RWPE2 (cell line): ENCODE measurements at regions not wholly inside any gene's neighbourhood (a gene's known extent, or its start where the extent isn't known, plus 50 kb on each side); places are given as distances from the start of the nearest gene placed in this dataset.

Source experiments
- ATAC-seq: fragments of 200-7000 bp; cut with Tn5 transposase; 3 replicates; pipeline ENCODE4 v1.9.1; 2021; ENCODE audit warnings: low read depth
- DNase-seq: peaks from one replicate; pipeline ENCODE4 v3.0.0-alpha.2; 2020; ENCODE audit warnings: low spot score
- H3K27ac ChIP-seq: fragments of 450-650 bp; 2 replicates; pipeline ENCODE4 v1.5.1; 2017; ENCODE audit warnings: mild to moderate bottlenecking; ENCODE audit not compliant: poor library complexity, severe bottlenecking
- H3K27me3 ChIP-seq: fragments of 250-450 bp; sonication (Bioruptor Pico); 2 replicates; pipeline ENCODE4 v1.5.1; 2021; ENCODE audit warnings: mild to moderate bottlenecking, moderate library complexity; ENCODE audit not compliant: insufficient read depth, poor library complexity, severe bottlenecking
- H3K36me3 ChIP-seq: fragments of 250-450 bp; sonication (Bioruptor Pico); 2 replicates; pipeline ENCODE4 v1.5.1; 2020; ENCODE audit warnings: low read depth, mild to moderate bottlenecking, moderate library complexity
- H3K4me1 ChIP-seq: fragments of 250-450 bp; sonication (Bioruptor Pico); 2 replicates; pipeline ENCODE4 v1.5.1; 2021; ENCODE audit warnings: mild to moderate bottlenecking, moderate library complexity; ENCODE audit not compliant: insufficient read depth, poor library complexity, severe bottlenecking
- H3K4me3 ChIP-seq: fragments of 250-450 bp; sonication (Bioruptor Pico); 2 replicates; pipeline ENCODE4 v1.5.1; 2021; ENCODE audit warnings: mild to moderate bottlenecking, moderate library complexity; ENCODE audit not compliant: severe bottlenecking
- H3K9me3 ChIP-seq: fragments of 250-450 bp; sonication (Bioruptor Pico); 2 replicates; pipeline ENCODE4 v1.5.1; 2021; ENCODE audit warnings: mild to moderate bottlenecking, moderate library complexity; ENCODE audit not compliant: severe bottlenecking
- TF ChIP-seq, protein P1 (sequence below): fragments of 450-650 bp; IDR thresholded peaks from one replicate; pipeline ENCODE4 v1.5.1; 2017; ENCODE audit warnings: mild to moderate bottlenecking, moderate library complexity; ENCODE audit not compliant: poor library complexity, severe bottlenecking

- TF ChIP-seq, protein P1, sequence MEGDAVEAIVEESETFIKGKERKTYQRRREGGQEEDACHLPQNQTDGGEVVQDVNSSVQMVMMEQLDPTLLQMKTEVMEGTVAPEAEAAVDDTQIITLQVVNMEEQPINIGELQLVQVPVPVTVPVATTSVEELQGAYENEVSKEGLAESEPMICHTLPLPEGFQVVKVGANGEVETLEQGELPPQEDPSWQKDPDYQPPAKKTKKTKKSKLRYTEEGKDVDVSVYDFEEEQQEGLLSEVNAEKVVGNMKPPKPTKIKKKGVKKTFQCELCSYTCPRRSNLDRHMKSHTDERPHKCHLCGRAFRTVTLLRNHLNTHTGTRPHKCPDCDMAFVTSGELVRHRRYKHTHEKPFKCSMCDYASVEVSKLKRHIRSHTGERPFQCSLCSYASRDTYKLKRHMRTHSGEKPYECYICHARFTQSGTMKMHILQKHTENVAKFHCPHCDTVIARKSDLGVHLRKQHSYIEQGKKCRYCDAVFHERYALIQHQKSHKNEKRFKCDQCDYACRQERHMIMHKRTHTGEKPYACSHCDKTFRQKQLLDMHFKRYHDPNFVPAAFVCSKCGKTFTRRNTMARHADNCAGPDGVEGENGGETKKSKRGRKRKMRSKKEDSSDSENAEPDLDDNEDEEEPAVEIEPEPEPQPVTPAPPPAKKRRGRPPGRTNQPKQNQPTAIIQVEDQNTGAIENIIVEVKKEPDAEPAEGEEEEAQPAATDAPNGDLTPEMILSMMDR: no peak
- H3K4me1 ChIP-seq: no peaks in the 10 kb centered on the region
- peaks cover 18% of the 10 kb centered on the region for H3K36me3 ChIP-seq
- H3K27me3 ChIP-seq: no peaks in the 10 kb centered on the region
- no peaks in the 10 kb centered on the region for H3K9me3 ChIP-seq
- DNase-seq (no peak), ATAC-seq (no peak)
- no peak overlapping the region for H3K27ac ChIP-seq
- H3K4me3 ChIP-seq: no peak overlapping the region
These were observed 240.9 kb downstream of the HAUS1 start for GRCh38 chr18:46345181-46345465.

DNA sequence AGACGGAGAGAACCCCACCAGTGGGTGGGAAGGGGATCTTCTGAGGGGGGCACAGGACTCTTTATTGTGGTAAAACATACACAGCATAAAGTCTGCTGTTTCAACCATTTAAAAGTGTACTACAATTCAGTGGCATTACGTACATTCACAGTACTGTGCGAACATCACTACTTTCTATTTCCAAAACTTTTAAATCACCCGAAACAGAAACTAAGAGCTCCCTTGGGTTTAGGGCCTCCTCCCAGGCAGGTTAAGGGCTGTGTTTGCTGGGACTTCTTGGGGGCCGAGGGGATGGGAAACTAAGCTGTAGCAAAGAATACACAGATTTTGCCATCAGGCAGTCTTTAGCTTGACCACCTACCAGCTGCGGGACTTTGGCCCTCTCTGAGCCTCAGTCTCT lies 242.0 kb downstream of the HAUS1 start:
- Histone ChIP-seq H3K36me3 (peaks cover 17% of the 10 kb centered on the region), H3K4me3 (no peak overlapping the region), H3K9me3 (no peaks in the 10 kb centered on the region), H3K4me1 (no peaks in the 10 kb centered on the region), H3K27me3 (no peaks in the 10 kb centered on the region), H3K27ac (no peak overlapping the region)
- TF ChIP-seq, protein P1: no peak
- no peak for DNase-seq
- no peak for ATAC-seq

DNA sequence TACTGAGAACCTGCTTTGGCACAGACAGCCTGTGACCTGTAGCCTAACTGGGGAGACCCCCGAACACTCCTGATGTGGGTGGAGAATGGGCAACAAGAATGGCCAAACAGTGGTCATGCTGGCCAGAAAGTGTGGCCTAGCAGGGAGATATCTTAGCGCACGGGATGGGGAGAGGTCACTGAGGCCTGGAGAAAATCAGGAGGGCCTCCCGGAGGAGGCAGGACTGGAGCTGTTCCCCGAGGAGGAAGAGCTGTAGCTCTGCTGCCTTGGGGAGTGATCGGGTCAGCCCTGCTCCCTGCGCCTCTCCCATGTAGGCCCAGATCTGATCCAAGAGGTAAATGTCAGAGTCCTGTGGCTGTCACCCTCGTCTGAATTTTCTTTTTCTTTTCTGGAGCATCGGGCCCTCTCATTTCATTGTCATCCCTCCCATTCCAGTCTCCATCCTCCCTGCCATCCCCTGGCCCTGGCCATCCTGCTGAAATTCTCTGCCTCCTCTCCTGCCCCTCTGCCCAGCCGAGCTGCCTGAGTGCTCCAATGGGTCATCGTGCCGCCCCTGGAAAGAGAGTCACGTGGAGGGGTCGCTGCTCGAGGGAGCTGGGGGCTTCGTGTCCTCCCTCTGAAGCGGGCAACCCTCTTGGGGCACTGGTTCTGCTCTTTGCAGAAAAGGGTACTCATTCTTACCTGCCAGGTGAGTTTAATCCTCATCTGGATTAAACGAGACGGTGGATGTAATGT lies 242.9 kb downstream of the HAUS1 start:
- Histone ChIP-seq H3K4me1 (no peaks in the 10 kb centered on the region), H3K36me3 (peaks cover 17% of the 10 kb centered on the region), H3K9me3 (no peaks in the 10 kb centered on the region), H3K4me3 (no peak overlapping the region), H3K27ac (no peak overlapping the region), H3K27me3 (no peaks in the 10 kb centered on the region)
- no peak for ATAC-seq
- TF ChIP-seq, protein P1: no peak
- no peak for DNase-seq

DNA sequence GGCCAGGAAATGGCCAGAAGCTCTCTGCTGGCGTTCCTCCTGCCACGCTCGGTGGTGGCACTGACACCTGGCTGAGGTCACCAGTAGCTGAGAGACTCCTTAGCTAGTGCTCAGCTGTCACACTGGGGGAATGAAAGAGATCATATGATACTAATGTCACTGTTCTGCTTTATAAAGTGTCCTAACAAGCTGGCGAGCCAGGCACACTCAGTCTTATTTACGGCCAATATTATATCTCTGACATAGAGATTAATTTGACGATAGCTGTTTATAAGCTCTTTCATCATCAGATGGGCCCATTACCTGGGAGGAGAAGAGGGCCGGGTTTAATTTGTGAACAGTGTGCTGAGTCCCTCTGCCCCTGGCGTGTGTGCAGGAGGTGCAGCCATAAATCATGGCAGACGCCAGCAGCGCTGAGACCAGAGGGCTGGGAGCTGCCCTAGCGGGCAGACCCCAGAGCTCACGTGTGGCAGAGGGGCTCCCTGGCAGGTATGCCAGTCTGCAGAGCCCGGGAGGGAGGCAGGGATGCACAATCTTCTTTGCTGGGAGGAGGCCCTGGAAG lies 246.5 kb downstream of the HAUS1 start:
- TF ChIP-seq, protein P1: no peak
- ATAC-seq (no peak), DNase-seq (no peak)
- no peak overlapping the region for H3K4me3 ChIP-seq
- H3K36me3 ChIP-seq: peaks cover 15% of the 10 kb centered on the region
- H3K9me3 ChIP-seq: no peaks in the 10 kb centered on the region
- no peak overlapping the region for H3K27ac ChIP-seq
- H3K27me3 ChIP-seq: no peaks in the 10 kb centered on the region
- H3K4me1 ChIP-seq: no peaks in the 10 kb centered on the region
